Liver (tissue), 8 donors: ENCODE measurements at regions not wholly inside any gene's neighbourhood (a gene's known extent, or its start where the extent isn't known, plus 50 kb on each side); places are given as distances from the start of the nearest gene placed in this dataset.

Experiments
- DNase-seq: peaks from one replicate; pipeline ENCODE4 v3.0.0-alpha.2; 2017; ENCODE audit warnings: low spot score
- H3K27ac ChIP-seq, 2 donors: one replicate each; pipeline ENCODE4 v1.7.0; 2013; ENCODE audit warnings: inconsistent platforms in 2 of 2, low read length in 2 of 2, control low read depth in 1 of 2, low read depth in 1 of 2, mild to moderate bottlenecking in 1 of 2
- H3K27me3 ChIP-seq, 4 donors: one replicate each; pipeline versions ENCODE4 v1.6.1 to v1.7.0; 2013; ENCODE audit warnings: low read length in 3 of 4, inconsistent platforms in 1 of 4, mild to moderate bottlenecking in 1 of 4, moderate library complexity in 1 of 4; ENCODE audit not compliant: control insufficient read depth in 4 of 4, insufficient read depth in 4 of 4
- H3K36me3 ChIP-seq, 4 donors: one replicate each; pipeline versions ENCODE4 v1.6.1 to v1.7.0; 2013; ENCODE audit warnings: low read length in 3 of 4, mild to moderate bottlenecking in 3 of 4, low read depth in 1 of 4, moderate library complexity in 1 of 4; ENCODE audit not compliant: control insufficient read depth in 4 of 4, insufficient read depth in 3 of 4
- H3K4me1 ChIP-seq, 4 donors: one replicate each; pipeline versions ENCODE4 v1.6.1 to v1.7.0; 2013; ENCODE audit warnings: low read length in 3 of 4, mild to moderate bottlenecking in 3 of 4, moderate library complexity in 1 of 4; ENCODE audit not compliant: control insufficient read depth in 4 of 4, insufficient read depth in 4 of 4
- H3K4me3 ChIP-seq, 3 donors: one replicate each; pipeline versions ENCODE4 v1.6.1 to v1.7.0; 2013; ENCODE audit warnings: low read length in 3 of 3, control low read depth in 1 of 3, low read depth in 1 of 3, mild to moderate bottlenecking in 1 of 3
- H3K9ac ChIP-seq, 2 donors: one replicate each; pipeline ENCODE4 v1.7.0; 2013; ENCODE audit warnings: low read length in 2 of 2, mild to moderate bottlenecking in 2 of 2, moderate library complexity in 2 of 2, control low read depth in 1 of 2, low read depth in 1 of 2
- H3K9me3 ChIP-seq, 4 donors: one replicate each; pipeline versions ENCODE4 v1.6.1 to v1.7.0; 2013; ENCODE audit warnings: low read length in 3 of 4; ENCODE audit not compliant: control insufficient read depth in 4 of 4
- EGR1 ChIP-seq, 2 donors: IDR thresholded peaks; 2 replicates each; pipeline ENCODE4 v1.6.1; 2016 to 2018; ENCODE audit warnings: antibody characterized with exemption in 2 of 2, low read depth in 2 of 2
- FOXA1 ChIP-seq: IDR thresholded peaks from 2 replicates; pipeline ENCODE4 v1.6.1; 2016; ENCODE audit warnings: antibody characterized with exemption
- HNF4A ChIP-seq, 2 donors: conservative IDR thresholded peaks; 2 replicates each; pipeline ENCODE4 v1.6.1; 2016; ENCODE audit warnings: antibody characterized with exemption in 2 of 2, mild to moderate bottlenecking in 2 of 2
- HNF4G ChIP-seq: IDR thresholded peaks from 2 replicates; pipeline ENCODE4 v1.6.1; 2016; ENCODE audit warnings: antibody characterized with exemption
- NR2F2 ChIP-seq: IDR thresholded peaks from 2 replicates; pipeline ENCODE4 v1.6.1; 2016; ENCODE audit warnings: antibody characterized with exemption
- RXRA ChIP-seq, 2 donors: IDR thresholded peaks; 2 replicates each; pipeline ENCODE4 v1.6.1; 2017 to 2018; ENCODE audit warnings: antibody characterized with exemption in 2 of 2, mild to moderate bottlenecking in 1 of 2
- SP1 ChIP-seq: IDR thresholded peaks from 2 replicates; pipeline ENCODE4 v1.6.1; 2018; ENCODE audit warnings: antibody characterized with exemption, mild to moderate bottlenecking
- TAF1 ChIP-seq: conservative IDR thresholded peaks from 2 replicates; pipeline ENCODE4 v1.6.1; 2016; ENCODE audit warnings: antibody characterized with exemption, mild to moderate bottlenecking
- YY1 ChIP-seq: IDR thresholded peaks from 2 replicates; pipeline ENCODE4 v1.6.1; 2016; ENCODE audit warnings: antibody characterized with exemption, mild to moderate bottlenecking
- WGBS: extraction: QIAGEN DNeasy Blood & Tissue Kit; methylation state at CpG from one replicate; pipeline ENCODE4 v1.1.7; 2013; 5-methylcytosine and 5-hydroxymethylcytosine counted together
- TF ChIP-seq, protein P1 (sequence below): IDR thresholded peaks from 2 replicates; pipeline ENCODE4 v1.6.1; 2016; ENCODE audit warnings: antibody characterized with exemption
- TF ChIP-seq, protein P2 (sequence below): fragments of 150-350 bp; IDR thresholded peaks from 2 replicates; pipeline ENCODE4 v1.5.1; 2017; ENCODE audit warnings: improper control_type of control experiment, low read depth, low read length; ENCODE audit not compliant: missing input control
- donor health status: healthy.
- donor health status: healthy.
- donor health status: healthy.
- donor health status: healthy.
- donor health status: healthy.

DNA sequence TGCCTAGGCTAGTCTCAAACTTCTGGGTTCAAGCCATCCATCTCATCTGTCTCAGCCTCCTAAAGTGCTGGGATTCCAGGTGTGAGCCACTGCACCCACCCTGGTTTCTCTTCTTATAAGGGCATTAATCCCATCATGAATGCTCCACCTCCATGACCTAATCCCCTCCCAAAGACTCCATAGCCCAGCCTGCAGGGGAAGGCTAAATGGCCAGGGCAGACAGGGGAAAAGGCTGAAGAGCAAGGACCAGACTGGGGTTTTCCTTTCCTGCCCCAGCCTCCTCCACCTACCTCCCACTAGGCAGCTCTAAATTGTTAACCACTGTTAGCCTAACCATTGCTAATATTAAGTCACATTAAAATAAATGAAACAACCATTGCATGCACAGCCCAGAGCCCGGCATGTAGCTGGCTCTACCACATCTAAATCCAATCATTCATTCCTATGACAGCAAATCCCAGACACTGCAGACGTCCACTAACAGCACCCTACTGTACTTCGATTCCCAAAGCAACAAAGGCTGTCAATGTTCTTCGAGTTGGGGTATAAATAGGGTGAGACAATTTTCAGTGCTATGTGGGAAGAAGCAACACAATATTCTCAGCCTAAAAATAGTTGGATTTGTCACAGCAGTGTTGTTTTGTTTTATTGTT lies 243.2 kb upstream of the ARID1B start (continued):
- TF ChIP-seq EGR1 (IDR thresholded peaks at IDR 0.05; ENCODE audit: low read depth in 2 of 2) = no peak

DNA sequence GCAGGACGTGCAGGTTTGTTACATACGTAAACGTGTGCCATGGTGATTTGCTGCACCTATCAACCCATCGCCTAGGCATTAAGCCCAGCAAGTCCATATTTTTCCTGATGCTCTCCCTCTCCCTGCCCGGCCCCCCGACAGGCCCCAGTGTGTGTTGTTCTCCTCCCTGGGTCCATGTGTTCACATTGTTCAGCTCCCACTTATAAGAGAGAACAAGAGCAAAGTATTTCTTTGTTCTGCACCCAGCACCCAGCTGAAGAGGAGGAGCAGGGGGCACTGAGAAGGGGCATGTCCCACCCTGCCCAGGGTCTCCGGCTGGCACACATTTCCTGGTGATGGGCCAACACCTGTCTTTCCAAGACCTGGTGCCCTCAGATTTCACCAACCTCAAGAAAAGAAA lies 251.1 kb upstream of the ARID1B start:
- TF ChIP-seq, protein P1, sequence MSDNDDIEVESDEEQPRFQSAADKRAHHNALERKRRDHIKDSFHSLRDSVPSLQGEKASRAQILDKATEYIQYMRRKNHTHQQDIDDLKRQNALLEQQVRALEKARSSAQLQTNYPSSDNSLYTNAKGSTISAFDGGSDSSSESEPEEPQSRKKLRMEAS = no peak
- TF ChIP-seq RXRA (IDR thresholded peaks at IDR 0.05) = no peak
- TF ChIP-seq HNF4G = no peak
- Histone ChIP-seq H3K4me3 (no peak overlapping the region), H3K27ac (no peak overlapping the region), H3K36me3 (no peaks in the 10 kb centered on the region), H3K9me3 (no peaks in the 10 kb centered on the region), H3K27me3 (no peaks in the 10 kb centered on the region), H3K9ac (no peak overlapping the region), H3K4me1 (no peaks in the 10 kb centered on the region)
- DNase-seq = no peak
- WGBS = 85% methylated on average over 7 of the region's 7 CpGs

DNA sequence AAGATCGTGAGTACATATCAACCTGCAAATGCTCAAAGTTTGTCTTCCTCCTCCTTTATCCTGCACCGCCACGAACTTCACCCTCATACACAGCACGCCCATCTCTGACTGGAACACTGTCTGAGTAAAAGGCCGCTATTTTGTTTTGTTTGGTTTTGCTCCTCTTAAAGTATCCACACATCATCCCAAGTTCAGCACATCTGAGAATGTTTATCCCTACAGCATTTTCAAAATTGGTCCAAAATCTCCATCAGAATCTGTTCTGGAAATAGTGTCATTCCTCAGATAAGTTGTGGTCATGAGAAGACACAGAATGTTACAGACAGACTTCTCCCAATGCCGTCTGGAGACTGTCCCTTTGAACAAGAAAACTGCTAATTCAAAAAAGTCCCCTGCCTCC lies 251.6 kb upstream of the ARID1B start:
- Histone ChIP-seq H3K27ac (no peak overlapping the region), H3K36me3 (no peaks in the 10 kb centered on the region), H3K9me3 (no peaks in the 10 kb centered on the region), H3K4me3 (no peak overlapping the region), H3K9ac (no peak overlapping the region), H3K27me3 (no peaks in the 10 kb centered on the region), H3K4me1 (no peaks in the 10 kb centered on the region)
- no peak for TF ChIP-seq RXRA (IDR thresholded peaks at IDR 0.05)
- 75% methylated on average over 6 of the region's 6 CpGs for WGBS
- DNase-seq = no peak

DNA sequence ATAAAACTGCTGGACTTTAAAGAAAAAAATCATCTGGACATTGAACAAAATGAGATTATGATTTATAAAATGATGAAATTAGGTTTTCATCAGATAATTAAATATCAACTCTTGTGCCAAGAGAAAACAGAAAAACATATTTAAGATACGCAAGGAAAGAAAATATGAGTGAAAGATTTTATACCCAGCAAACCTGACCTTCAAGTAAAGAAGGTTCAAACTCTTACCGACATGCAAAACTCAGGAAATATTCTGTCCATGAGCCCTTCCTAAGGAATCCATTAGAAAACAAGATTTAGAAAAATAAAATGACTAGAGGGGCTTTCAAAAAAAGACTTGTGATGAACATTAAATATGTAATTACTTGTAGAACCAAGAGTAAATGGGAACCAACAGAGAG lies 257.2 kb upstream of the ARID1B start:
- Histone ChIP-seq H3K27me3 (no peaks in the 10 kb centered on the region), H3K9me3 (peaks cover 0 to 3% (median 0%) of the 10 kb centered on the region in 4 donors), H3K27ac (no peak overlapping the region), H3K9ac (no peak overlapping the region), H3K4me1 (no peaks in the 10 kb centered on the region), H3K4me3 (no peak overlapping the region), H3K36me3 (no peaks in the 10 kb centered on the region)
- WGBS = 91% methylated on average over 2 of the region's 2 CpGs
- TF ChIP-seq HNF4A (conservative IDR thresholded peaks at IDR 0.05) (no peak), NR2F2 (no peak), YY1 (no peak), FOXA1 (no peak), TAF1 (no peak)
- no peak for DNase-seq

DNA sequence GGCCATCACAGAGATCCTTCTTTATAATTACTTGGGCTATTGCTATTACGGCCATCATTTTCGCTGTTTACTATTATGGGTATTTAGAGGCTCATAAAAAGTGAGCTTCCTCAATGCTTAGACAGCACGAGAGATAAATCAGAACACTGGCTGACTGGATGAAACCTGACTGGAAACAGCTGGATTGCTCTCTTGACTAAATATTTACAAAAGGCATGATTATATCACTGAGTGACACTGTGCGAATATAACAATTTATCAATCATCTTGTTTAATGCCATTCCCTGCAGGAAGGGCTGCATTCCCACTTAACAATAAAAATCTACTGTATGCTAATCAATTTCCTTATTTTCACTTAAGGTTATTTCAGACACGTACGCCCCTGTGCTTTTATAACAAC lies 260.1 kb upstream of the ARID1B start:
- Histone ChIP-seq H3K9me3 (peaks cover 0 to 3% (median 0%) of the 10 kb centered on the region in 4 donors), H3K4me3 (no peak overlapping the region), H3K27ac (no peak overlapping the region), H3K27me3 (no peaks in the 10 kb centered on the region), H3K9ac (no peak overlapping the region), H3K4me1 (no peaks in the 10 kb centered on the region), H3K36me3 (no peaks in the 10 kb centered on the region)
- no peak for TF ChIP-seq EGR1 (IDR thresholded peaks at IDR 0.05; ENCODE audit: low read depth in 2 of 2)
- TF ChIP-seq HNF4G = no peak
- TF ChIP-seq SP1 = no peak
- no peak for TF ChIP-seq YY1
- TF ChIP-seq, protein P2, sequence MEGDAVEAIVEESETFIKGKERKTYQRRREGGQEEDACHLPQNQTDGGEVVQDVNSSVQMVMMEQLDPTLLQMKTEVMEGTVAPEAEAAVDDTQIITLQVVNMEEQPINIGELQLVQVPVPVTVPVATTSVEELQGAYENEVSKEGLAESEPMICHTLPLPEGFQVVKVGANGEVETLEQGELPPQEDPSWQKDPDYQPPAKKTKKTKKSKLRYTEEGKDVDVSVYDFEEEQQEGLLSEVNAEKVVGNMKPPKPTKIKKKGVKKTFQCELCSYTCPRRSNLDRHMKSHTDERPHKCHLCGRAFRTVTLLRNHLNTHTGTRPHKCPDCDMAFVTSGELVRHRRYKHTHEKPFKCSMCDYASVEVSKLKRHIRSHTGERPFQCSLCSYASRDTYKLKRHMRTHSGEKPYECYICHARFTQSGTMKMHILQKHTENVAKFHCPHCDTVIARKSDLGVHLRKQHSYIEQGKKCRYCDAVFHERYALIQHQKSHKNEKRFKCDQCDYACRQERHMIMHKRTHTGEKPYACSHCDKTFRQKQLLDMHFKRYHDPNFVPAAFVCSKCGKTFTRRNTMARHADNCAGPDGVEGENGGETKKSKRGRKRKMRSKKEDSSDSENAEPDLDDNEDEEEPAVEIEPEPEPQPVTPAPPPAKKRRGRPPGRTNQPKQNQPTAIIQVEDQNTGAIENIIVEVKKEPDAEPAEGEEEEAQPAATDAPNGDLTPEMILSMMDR = no peak
- no peak for DNase-seq
- 72% methylated on average over 6 of the region's 6 CpGs for WGBS
